ENCODE measurements at regions not wholly inside any gene's neighbourhood (a gene's known extent, or its start where the extent isn't known, plus 50 kb on each side); places are given as distances from the start of the nearest gene placed in this dataset.

- Mint-ChIP-seq H3K27ac (no peak overlapping the region), H3K36me3 (ENCODE audit: insufficient read depth in 2 of 2) (no peaks in the 10 kb centered on the region), H3K9me3 (no peaks in the 10 kb centered on the region), H3K4me3 (no peak overlapping the region), H3K27me3 (ENCODE audit: low read depth) (peaks cover 10% of the 10 kb centered on the region), H3K4me1 (ENCODE audit: low read depth) (peaks cover 3% of the 10 kb centered on the region)
- no peak for ATAC-seq (replicated peaks in 1 of 2)
- DNase-seq, result no peak
These were observed 368.7 kb downstream of the ZNF516 start for GRCh38 chr18:76126327-76126726.

GRCh38 chr18:76121011-76121410 is 374.0 kb downstream of the ZNF516 start:
- no peak overlapping the region for H3K4me3 Mint-ChIP-seq
- no peak for ATAC-seq (replicated peaks in 1 of 2)
- no peaks in the 10 kb centered on the region for H3K36me3 Mint-ChIP-seq (ENCODE audit: insufficient read depth in 2 of 2)
- no peaks in the 10 kb centered on the region for H3K4me1 Mint-ChIP-seq (ENCODE audit: low read depth)
- H3K27ac Mint-ChIP-seq, result no peak overlapping the region
- H3K9me3 Mint-ChIP-seq, result no peaks in the 10 kb centered on the region
- H3K27me3 Mint-ChIP-seq (ENCODE audit: low read depth), result peaks cover 10% of the 10 kb centered on the region
- DNase-seq, result no peak

GRCh38 chr18:76115580-76115979 is 379.5 kb downstream of the ZNF516 start:
- Mint-ChIP-seq H3K4me3 (no peak overlapping the region), H3K9me3 (no peaks in the 10 kb centered on the region), H3K4me1 (ENCODE audit: low read depth) (no peaks in the 10 kb centered on the region), H3K27ac (no peak overlapping the region), H3K36me3 (ENCODE audit: insufficient read depth in 2 of 2) (no peaks in the 10 kb centered on the region), H3K27me3 (ENCODE audit: low read depth) (no peaks in the 10 kb centered on the region)
- DNase-seq (no peak), ATAC-seq (replicated peaks in 1 of 2) (no peak)

GRCh38 chr18:76113101-76113500 is 381.9 kb downstream of the ZNF516 start:
- ATAC-seq (replicated peaks in 1 of 2) (no peak), DNase-seq (no peak)
- no peak overlapping the region for H3K27ac Mint-ChIP-seq
- H3K4me3 Mint-ChIP-seq, result no peak overlapping the region
- H3K27me3 Mint-ChIP-seq (ENCODE audit: low read depth), result no peaks in the 10 kb centered on the region
- no peaks in the 10 kb centered on the region for H3K9me3 Mint-ChIP-seq
- H3K4me1 Mint-ChIP-seq (ENCODE audit: low read depth), result no peaks in the 10 kb centered on the region
- no peaks in the 10 kb centered on the region for H3K36me3 Mint-ChIP-seq (ENCODE audit: insufficient read depth in 2 of 2)

- no peak overlapping the region for H3K4me3 Mint-ChIP-seq
These were observed 392.4 kb downstream of the ZNF516 start for GRCh38 chr18:76102626-76103025.

GRCh38 chr18:76102156-76102555 is 392.9 kb downstream of the ZNF516 start:
- no peaks in the 10 kb centered on the region for H3K27me3 Mint-ChIP-seq (ENCODE audit: low read depth)
- H3K36me3 Mint-ChIP-seq (ENCODE audit: insufficient read depth in 2 of 2), result peaks cover 0 to 5% of the 10 kb centered on the region in 2 donors
- no peak overlapping the region for H3K4me3 Mint-ChIP-seq
- ATAC-seq (replicated peaks in 1 of 2), result no peak
- DNase-seq, result no peak
- no peak overlapping the region for H3K27ac Mint-ChIP-seq
- H3K9me3 Mint-ChIP-seq, result peaks cover 0 to 9% of the 10 kb centered on the region in 2 donors
- H3K4me1 Mint-ChIP-seq (ENCODE audit: low read depth), result peaks cover 9% of the 10 kb centered on the region

More at GRCh38 chr18:76102626-76103025, 392.4 kb downstream of the ZNF516 start:
- DNase-seq (no peak), ATAC-seq (replicated peaks in 1 of 2) (no peak)
- Mint-ChIP-seq H3K36me3 (ENCODE audit: insufficient read depth in 2 of 2) (peaks cover 0 to 5% of the 10 kb centered on the region in 2 donors), H3K4me1 (ENCODE audit: low read depth) (peaks cover 9% of the 10 kb centered on the region), H3K27me3 (ENCODE audit: low read depth) (no peaks in the 10 kb centered on the region), H3K27ac (no peak overlapping the region), H3K9me3 (peaks cover 0 to 9% of the 10 kb centered on the region in 2 donors)

GRCh38 chr18:76099931-76100457 is 395.0 kb downstream of the ZNF516 start:
- Mint-ChIP-seq H3K27me3 (ENCODE audit: low read depth) (no peaks in the 10 kb centered on the region), H3K4me1 (ENCODE audit: low read depth) (peaks cover 9% of the 10 kb centered on the region), H3K9me3 (peaks cover 0 to 8% of the 10 kb centered on the region in 2 donors), H3K27ac (no peak overlapping the region), H3K36me3 (ENCODE audit: insufficient read depth in 2 of 2) (peaks cover 0 to 5% of the 10 kb centered on the region in 2 donors), H3K4me3 (no peak overlapping the region)
- ATAC-seq (replicated peaks in 1 of 2) (no peak), DNase-seq (no peak)

- Mint-ChIP-seq H3K36me3 (ENCODE audit: insufficient read depth in 2 of 2) (no peaks in the 10 kb centered on the region), H3K4me1 (ENCODE audit: low read depth) (peaks cover 9% of the 10 kb centered on the region), H3K27ac (no peak overlapping the region), H3K9me3 (peaks cover 1 to 4% of the 10 kb centered on the region in 2 donors), H3K27me3 (ENCODE audit: low read depth) (no peaks in the 10 kb centered on the region), H3K4me3 (no peak overlapping the region)
- no peak for DNase-seq
- ATAC-seq (replicated peaks in 1 of 2), result peak in 1 of 2 donors; percentile 22
These were observed 396.2 kb downstream of the ZNF516 start for GRCh38 chr18:76098674-76099411.

GRCh38 chr18:76081536-76081935 is 413.5 kb downstream of the ZNF516 start:
- no peaks in the 10 kb centered on the region for H3K9me3 Mint-ChIP-seq
- ATAC-seq (replicated peaks in 1 of 2) (no peak), DNase-seq (no peak)
- no peaks in the 10 kb centered on the region for H3K4me1 Mint-ChIP-seq (ENCODE audit: low read depth)
- no peak overlapping the region for H3K4me3 Mint-ChIP-seq
- no peaks in the 10 kb centered on the region for H3K27me3 Mint-ChIP-seq (ENCODE audit: low read depth)
- H3K27ac Mint-ChIP-seq, result no peak overlapping the region
- no peaks in the 10 kb centered on the region for H3K36me3 Mint-ChIP-seq (ENCODE audit: insufficient read depth in 2 of 2)

- DNase-seq (no peak), ATAC-seq (replicated peaks in 1 of 2) (no peak)
- no peaks in the 10 kb centered on the region for H3K27me3 Mint-ChIP-seq (ENCODE audit: low read depth)
- H3K9me3 Mint-ChIP-seq, result no peaks in the 10 kb centered on the region
- H3K4me1 Mint-ChIP-seq (ENCODE audit: low read depth), result no peaks in the 10 kb centered on the region
- H3K4me3 Mint-ChIP-seq, result no peak overlapping the region
- no peak overlapping the region for H3K27ac Mint-ChIP-seq
- no peaks in the 10 kb centered on the region for H3K36me3 Mint-ChIP-seq (ENCODE audit: insufficient read depth in 2 of 2)
These were observed 414.6 kb downstream of the ZNF516 start for GRCh38 chr18:76080430-76080829.

- ATAC-seq (replicated peaks in 1 of 2) (no peak), DNase-seq (no peak)
- no peak overlapping the region for H3K4me3 Mint-ChIP-seq
- peaks cover 0 to 2% of the 10 kb centered on the region in 2 donors for H3K36me3 Mint-ChIP-seq (ENCODE audit: insufficient read depth in 2 of 2)
- H3K27me3 Mint-ChIP-seq (ENCODE audit: low read depth), result peaks cover 13% of the 10 kb centered on the region
- H3K9me3 Mint-ChIP-seq, result peaks cover 0 to 2% of the 10 kb centered on the region in 2 donors
- no peak overlapping the region for H3K27ac Mint-ChIP-seq
- H3K4me1 Mint-ChIP-seq (ENCODE audit: low read depth), result no peaks in the 10 kb centered on the region
These were observed 419.3 kb downstream of the ZNF516 start for GRCh38 chr18:76075777-76076176.

- no peaks in the 10 kb centered on the region for H3K36me3 Mint-ChIP-seq (ENCODE audit: insufficient read depth in 2 of 2)
- DNase-seq (no peak), ATAC-seq (replicated peaks in 1 of 2) (no peak)
- H3K4me1 Mint-ChIP-seq (ENCODE audit: low read depth), result no peaks in the 10 kb centered on the region
- H3K4me3 Mint-ChIP-seq, result no peak overlapping the region
- H3K9me3 Mint-ChIP-seq, result no peaks in the 10 kb centered on the region
- H3K27me3 Mint-ChIP-seq (ENCODE audit: low read depth), result peaks cover 10% of the 10 kb centered on the region
- H3K27ac Mint-ChIP-seq, result no peak overlapping the region
These were observed 430.0 kb downstream of the ZNF516 start for GRCh38 chr18:76064998-76065397.

GRCh38 chr18:76058146-76058545 is 436.9 kb downstream of the ZNF516 start:
- H3K27ac Mint-ChIP-seq, result no peak overlapping the region
- DNase-seq (no peak), ATAC-seq (replicated peaks in 1 of 2) (no peak)
- H3K9me3 Mint-ChIP-seq, result no peaks in the 10 kb centered on the region
- no peaks in the 10 kb centered on the region for H3K4me1 Mint-ChIP-seq (ENCODE audit: low read depth)
- no peak overlapping the region for H3K4me3 Mint-ChIP-seq
- no peaks in the 10 kb centered on the region for H3K36me3 Mint-ChIP-seq (ENCODE audit: insufficient read depth in 2 of 2)
- no peaks in the 10 kb centered on the region for H3K27me3 Mint-ChIP-seq (ENCODE audit: low read depth)

- Mint-ChIP-seq H3K4me3 (no peak overlapping the region), H3K27me3 (ENCODE audit: low read depth) (no peaks in the 10 kb centered on the region), H3K27ac (no peak overlapping the region), H3K36me3 (ENCODE audit: insufficient read depth in 2 of 2) (no peaks in the 10 kb centered on the region), H3K4me1 (ENCODE audit: low read depth) (no peaks in the 10 kb centered on the region), H3K9me3 (no peaks in the 10 kb centered on the region)
- ATAC-seq (replicated peaks in 1 of 2) (no peak), DNase-seq (no peak)
These were observed 437.7 kb downstream of the ZNF516 start for GRCh38 chr18:76057386-76057785.
